ENCODE measurements at regions not wholly inside any gene's neighbourhood (a gene's known extent, or its start where the extent isn't known, plus 50 kb on each side); places are given as distances from the start of the nearest gene placed in this dataset.
"Not testable (repeated sequence)": the region's sequence is repeated elsewhere in the genome, so short reads cannot be mapped to it uniquely, and the experiment has no call there.

DNA sequence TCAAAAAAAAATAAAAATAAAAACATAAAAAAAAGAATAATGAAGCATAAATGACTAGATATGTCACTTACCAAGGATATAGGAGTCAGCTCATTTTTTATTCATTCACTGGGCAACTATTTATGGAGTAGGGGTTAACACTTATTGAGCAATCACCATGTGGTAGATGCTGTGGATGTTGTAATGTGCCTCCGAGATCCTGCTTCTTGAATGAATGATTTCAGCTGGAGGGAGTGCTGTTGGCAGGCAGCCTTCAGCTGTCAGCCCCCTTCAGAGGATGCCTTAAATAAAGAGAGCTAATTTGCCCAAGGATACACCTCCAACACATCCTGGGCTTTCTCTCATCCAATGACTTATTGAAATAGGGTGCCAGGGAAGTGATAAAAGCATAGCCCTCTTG is 229.5 kb upstream of the DTNBP1 start:
- DNase-seq (ENCODE audit: extremely low read depth, insufficient read length) = no peak
- Histone ChIP-seq H3K36me3 (ENCODE audit: control insufficient read depth, insufficient read depth, low read length) (no peaks in the 10 kb centered on the region; the same call in 1 of the 2 replicates), H3K4me3 (replicated peaks; ENCODE audit: low read depth, low read length) (no peak overlapping the region), H3K27me3 (replicated peaks; ENCODE audit: control insufficient read depth, insufficient read depth, low read length) (no peaks in the 10 kb centered on the region)
- TF ChIP-seq, protein P1, sequence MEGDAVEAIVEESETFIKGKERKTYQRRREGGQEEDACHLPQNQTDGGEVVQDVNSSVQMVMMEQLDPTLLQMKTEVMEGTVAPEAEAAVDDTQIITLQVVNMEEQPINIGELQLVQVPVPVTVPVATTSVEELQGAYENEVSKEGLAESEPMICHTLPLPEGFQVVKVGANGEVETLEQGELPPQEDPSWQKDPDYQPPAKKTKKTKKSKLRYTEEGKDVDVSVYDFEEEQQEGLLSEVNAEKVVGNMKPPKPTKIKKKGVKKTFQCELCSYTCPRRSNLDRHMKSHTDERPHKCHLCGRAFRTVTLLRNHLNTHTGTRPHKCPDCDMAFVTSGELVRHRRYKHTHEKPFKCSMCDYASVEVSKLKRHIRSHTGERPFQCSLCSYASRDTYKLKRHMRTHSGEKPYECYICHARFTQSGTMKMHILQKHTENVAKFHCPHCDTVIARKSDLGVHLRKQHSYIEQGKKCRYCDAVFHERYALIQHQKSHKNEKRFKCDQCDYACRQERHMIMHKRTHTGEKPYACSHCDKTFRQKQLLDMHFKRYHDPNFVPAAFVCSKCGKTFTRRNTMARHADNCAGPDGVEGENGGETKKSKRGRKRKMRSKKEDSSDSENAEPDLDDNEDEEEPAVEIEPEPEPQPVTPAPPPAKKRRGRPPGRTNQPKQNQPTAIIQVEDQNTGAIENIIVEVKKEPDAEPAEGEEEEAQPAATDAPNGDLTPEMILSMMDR (IDR thresholded peaks at IDR 0.05; ENCODE audit: insufficient read depth, low read length, poor library complexity, severe bottlenecking) = no peak

DNA sequence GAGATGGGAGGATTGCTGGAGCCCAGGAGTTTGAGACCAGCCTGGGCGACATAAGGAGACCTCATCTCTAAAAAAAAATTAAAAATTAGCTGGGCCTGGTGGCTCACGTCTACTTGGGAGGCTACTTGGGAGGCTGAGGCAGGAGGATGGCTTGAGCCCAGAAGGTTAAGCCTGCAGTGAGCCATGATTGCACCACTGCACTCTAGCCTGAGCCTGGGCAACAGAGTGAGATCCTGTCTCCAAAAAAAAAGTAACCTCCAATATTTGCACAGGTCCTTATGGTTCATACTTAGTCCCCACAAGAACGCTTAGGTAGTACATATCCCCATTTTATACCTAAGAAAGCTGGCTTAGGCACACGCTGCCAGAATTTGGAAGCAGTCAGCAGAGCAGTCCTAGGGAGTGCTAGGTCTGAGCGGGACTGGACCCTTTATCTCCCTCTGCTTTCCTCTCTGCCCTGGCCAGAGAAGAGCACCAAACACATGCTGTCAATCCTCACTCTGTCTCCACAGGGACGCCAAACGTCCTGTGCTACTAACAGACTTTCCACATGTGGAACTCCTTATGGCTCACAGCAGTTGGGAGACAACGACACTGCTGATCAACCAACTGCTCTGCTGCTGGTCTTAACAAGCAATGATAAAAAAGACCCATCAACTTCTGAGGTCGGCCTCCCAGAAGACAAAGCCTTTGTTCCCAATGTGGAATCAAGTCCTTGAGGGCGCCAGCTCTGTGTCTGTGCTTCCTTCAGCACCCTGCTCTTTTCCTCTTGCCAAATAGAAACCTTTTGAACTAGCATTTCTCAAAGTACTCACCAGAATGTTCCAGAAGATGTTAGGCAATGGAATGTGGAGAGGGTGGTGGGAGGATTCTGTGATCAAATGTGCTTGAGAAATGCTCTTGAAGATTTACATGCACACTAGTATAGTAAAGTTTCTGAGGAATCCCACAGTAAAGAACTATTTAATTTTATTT is 226.3 kb upstream of the DTNBP1 start:
- TF ChIP-seq, protein P1 (IDR thresholded peaks at IDR 0.05; ENCODE audit: insufficient read depth, low read length, poor library complexity, severe bottlenecking) = no peak
- H3K27me3 ChIP-seq (replicated peaks; ENCODE audit: control insufficient read depth, insufficient read depth, low read length) = no peaks in the 10 kb centered on the region
- no peak overlapping the region for H3K4me3 ChIP-seq (replicated peaks; ENCODE audit: low read depth, low read length)
- no peaks in the 10 kb centered on the region for H3K36me3 ChIP-seq (ENCODE audit: control insufficient read depth, insufficient read depth, low read length)
- no peak for DNase-seq (ENCODE audit: extremely low read depth, insufficient read length)

DNA sequence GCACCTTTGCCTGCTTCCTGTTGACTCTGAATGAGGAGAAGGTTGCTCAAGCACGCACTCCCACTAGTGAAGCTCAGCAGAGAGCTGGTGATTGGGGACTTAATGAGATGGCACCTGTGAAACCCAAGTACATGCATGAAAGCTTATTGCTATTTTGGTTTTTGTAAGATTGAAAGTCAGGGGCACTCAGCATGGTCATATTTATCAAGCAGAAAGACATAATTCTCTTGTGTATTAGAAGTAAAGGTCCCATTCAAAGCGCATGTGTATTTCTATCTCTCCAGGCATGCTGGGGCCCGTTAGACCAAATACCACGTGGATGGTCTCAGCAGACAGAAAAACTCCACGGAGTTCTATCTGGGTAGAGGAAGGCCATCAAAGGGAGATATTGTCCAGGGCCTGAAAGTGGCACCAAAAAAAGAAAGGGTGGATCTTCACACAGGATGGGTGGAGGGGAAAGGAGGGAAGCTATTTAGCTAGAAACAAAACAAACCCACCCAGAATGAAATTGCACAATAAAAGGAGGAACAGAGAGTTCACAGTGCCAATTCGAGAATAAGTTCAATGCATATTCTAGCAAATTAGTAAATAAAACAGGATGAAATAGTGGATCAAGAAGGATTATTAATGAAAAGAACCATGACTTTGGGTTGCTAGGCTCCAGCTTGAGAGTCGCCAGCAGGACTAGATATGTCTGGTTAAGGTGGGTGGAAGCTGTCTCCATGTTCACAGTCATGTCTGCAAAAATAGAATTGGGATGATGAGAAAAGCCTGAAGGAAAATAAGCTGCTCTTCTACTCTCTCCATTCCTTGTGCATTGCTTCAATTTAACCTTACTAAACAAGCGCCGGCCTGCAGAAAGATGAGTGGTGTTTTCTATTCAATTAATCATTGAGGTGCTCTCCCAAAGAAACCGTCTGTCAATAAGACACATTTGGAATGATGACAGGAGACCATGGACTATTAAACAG is 224.9 kb upstream of the DTNBP1 start:
- Histone ChIP-seq H3K4me3 (replicated peaks; ENCODE audit: low read depth, low read length) (no peak overlapping the region), H3K36me3 (ENCODE audit: control insufficient read depth, insufficient read depth, low read length) (no peaks in the 10 kb centered on the region), H3K27me3 (replicated peaks; ENCODE audit: control insufficient read depth, insufficient read depth, low read length) (no peaks in the 10 kb centered on the region)
- TF ChIP-seq, protein P1 (IDR thresholded peaks at IDR 0.05; ENCODE audit: insufficient read depth, low read length, poor library complexity, severe bottlenecking) = no peak
- DNase-seq (ENCODE audit: extremely low read depth, insufficient read length) = peak; percentile 47

DNA sequence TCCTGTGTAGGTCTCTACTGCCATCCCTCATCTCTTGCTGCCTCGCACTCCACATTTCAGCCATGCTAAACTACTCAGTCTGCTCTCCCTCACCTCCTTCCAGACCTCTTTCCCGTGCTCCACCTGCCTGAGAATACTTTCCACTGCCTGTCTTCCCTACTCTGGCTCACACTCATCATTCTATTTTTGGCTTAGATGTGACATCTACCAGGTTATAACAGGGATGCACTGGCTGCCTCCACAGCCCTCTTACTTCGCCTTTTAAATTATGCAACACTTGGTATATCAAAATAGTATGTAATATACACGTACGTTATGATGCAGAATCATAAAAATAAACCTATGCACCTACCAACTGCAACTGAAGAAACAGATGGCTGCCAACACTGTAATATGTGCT is 222.8 kb upstream of the DTNBP1 start:
- Histone ChIP-seq H3K27me3 (replicated peaks; ENCODE audit: control insufficient read depth, insufficient read depth, low read length) (no peaks in the 10 kb centered on the region), H3K36me3 (ENCODE audit: control insufficient read depth, insufficient read depth, low read length) (no peaks in the 10 kb centered on the region), H3K4me3 (replicated peaks; ENCODE audit: low read depth, low read length) (no peak overlapping the region)
- TF ChIP-seq, protein P1 (IDR thresholded peaks at IDR 0.05; ENCODE audit: insufficient read depth, low read length, poor library complexity, severe bottlenecking) = no peak
- no peak for DNase-seq (ENCODE audit: extremely low read depth, insufficient read length)

DNA sequence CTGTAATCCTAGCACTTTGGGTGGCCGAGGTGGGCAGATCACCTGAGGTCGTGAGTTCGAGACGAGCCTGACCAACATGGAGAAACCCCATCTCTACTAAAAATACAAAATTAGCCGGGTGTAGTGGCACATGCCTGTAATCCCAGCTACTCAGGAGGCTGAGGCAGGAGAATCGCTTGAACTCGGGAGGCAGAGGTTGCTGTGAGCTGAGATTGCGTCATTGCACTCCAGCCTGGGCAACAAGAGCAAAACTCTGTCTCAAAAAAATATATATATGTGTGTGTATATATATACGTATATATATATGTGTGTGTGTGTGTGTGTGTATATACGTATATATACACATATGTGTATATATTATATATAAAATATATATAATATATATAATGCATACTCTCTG is 220.8 kb upstream of the DTNBP1 start:
- DNase-seq (ENCODE audit: extremely low read depth, insufficient read length); H3K36me3 ChIP-seq (ENCODE audit: control insufficient read depth, insufficient read depth, low read length); H3K4me3 ChIP-seq (replicated peaks; ENCODE audit: low read depth, low read length); H3K27me3 ChIP-seq (replicated peaks; ENCODE audit: control insufficient read depth, insufficient read depth, low read length): not testable (repeated sequence)

DNA sequence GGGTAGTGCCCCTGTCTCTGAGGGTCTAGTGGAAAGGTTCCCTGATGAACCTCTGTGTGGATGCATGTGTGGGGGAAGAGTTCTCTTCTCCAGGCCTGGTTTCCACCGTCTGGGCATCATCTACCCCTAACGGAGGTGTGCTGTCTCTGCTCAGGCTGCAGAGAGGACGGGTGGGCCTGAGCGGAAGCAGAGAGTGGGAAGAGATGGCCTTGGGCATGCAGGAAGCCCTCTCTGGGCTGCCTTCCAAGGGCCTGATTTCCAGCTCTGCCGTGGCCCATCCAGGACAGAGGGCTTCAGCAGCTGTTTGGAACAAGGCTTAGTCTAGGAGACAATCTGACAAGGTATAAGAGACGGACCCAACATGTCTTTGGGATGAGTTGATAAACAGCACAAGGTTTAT is 220.1 kb upstream of the DTNBP1 start:
- TF ChIP-seq, protein P1 (IDR thresholded peaks at IDR 0.05; ENCODE audit: insufficient read depth, low read length, poor library complexity, severe bottlenecking) = no peak
- Histone ChIP-seq H3K4me3 (replicated peaks; ENCODE audit: low read depth, low read length) (no peak overlapping the region), H3K36me3 (ENCODE audit: control insufficient read depth, insufficient read depth, low read length) (no peaks in the 10 kb centered on the region), H3K27me3 (replicated peaks; ENCODE audit: control insufficient read depth, insufficient read depth, low read length) (no peaks in the 10 kb centered on the region)
- DNase-seq (ENCODE audit: extremely low read depth, insufficient read length) = no peak
